ENCODE measurements at regions not wholly inside any gene's neighbourhood (a gene's known extent, or its start where the extent isn't known, plus 50 kb on each side); places are given as distances from the start of the nearest gene placed in this dataset.

DNA sequence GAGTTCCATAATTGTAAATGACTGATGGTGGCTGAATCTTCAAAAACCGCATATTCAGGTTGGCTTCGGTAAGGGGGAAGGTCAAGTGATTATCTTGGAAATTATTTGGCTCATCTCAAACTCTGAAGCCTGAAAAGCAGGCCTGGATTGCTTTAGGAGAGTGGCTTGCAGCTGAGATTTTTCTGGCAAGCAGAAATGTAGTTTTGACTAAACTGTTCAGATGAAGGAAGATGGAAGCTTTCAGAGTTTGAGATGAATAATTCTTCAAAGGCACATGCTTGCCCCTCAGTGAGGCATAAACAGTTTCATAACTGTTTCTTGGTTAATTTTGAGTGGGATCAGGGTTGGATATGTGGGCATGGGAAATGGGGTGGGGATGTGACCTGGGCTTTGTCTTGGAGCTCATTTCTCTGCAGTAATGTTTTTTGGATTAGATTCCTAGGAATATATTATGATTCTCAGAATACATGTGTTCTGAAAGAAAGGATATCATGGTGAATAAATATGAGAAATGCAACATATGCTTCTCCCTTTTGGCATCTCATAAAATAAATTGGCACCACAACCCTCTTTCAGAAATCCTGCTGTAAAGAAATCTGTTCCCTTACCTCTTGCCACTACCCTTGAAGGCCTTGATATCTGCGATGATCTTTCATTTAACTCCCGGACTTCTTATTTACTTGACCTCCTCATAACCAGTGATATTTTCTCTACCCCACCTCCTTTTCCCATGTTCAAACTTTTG lies 469.2 kb downstream of the ADRA2A start (continued):
- TF ChIP-seq RFX5 (IDR thresholded peaks at IDR 0.05; ENCODE audit: borderline replicate concordance, low read depth, low read length) (no peak), SIN3A (conservative IDR thresholded peaks at IDR 0.05 in 1 of 2, IDR thresholded peaks at IDR 0.05 in 1 of 2; ENCODE audit: low read depth in 1 of 2, low read length in 2 of 2) (no peak)

Data from H1 (cell line).